ENCODE measurements at regions not wholly inside any gene's neighbourhood (a gene's known extent, or its start where the extent isn't known, plus 50 kb on each side); places are given as distances from the start of the nearest gene placed in this dataset.

DNA sequence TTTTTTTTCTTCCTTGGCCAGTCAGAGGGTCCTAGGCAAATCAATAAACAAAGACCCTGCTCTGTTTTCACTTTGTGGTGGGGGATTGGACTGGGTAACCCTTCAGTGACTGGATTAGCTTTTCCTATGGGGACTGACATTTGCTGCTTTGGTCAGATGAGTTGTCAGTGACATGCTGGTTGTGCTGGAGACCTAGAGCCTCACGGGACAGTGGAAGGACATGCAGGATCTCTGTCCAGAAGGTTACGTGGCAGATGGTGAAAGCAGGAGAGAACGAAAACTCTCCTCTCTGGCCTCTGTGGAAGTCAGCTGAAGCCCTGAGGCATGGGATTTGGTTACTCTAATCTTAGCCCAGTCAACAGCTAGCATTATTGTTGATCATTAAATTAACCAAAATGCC is 90.0 kb upstream of the BMPER start:
- TF ChIP-seq, protein P1, sequence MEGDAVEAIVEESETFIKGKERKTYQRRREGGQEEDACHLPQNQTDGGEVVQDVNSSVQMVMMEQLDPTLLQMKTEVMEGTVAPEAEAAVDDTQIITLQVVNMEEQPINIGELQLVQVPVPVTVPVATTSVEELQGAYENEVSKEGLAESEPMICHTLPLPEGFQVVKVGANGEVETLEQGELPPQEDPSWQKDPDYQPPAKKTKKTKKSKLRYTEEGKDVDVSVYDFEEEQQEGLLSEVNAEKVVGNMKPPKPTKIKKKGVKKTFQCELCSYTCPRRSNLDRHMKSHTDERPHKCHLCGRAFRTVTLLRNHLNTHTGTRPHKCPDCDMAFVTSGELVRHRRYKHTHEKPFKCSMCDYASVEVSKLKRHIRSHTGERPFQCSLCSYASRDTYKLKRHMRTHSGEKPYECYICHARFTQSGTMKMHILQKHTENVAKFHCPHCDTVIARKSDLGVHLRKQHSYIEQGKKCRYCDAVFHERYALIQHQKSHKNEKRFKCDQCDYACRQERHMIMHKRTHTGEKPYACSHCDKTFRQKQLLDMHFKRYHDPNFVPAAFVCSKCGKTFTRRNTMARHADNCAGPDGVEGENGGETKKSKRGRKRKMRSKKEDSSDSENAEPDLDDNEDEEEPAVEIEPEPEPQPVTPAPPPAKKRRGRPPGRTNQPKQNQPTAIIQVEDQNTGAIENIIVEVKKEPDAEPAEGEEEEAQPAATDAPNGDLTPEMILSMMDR (IDR thresholded peaks at IDR 0.05; ENCODE audit: borderline replicate concordance, extremely low read depth, low read length, poor library complexity, severe bottlenecking), result no peak
- TF ChIP-seq EZH2 (IDR thresholded peaks at IDR 0.05; ENCODE audit: borderline replicate concordance, low read depth, low read length, severe bottlenecking), result no peak
- H3K4me3 ChIP-seq (ENCODE audit: low read depth in 1 of 2, low read length in 2 of 2), result no peak overlapping the region
- no peak overlapping the region for H3K4me2 ChIP-seq (ENCODE audit: insufficient read depth, low read length)
- no peak overlapping the region for H2AFZ ChIP-seq (ENCODE audit: low read depth, low read length)
- no peak overlapping the region for H3K9ac ChIP-seq (ENCODE audit: low read depth, low read length)
- no peak for ATAC-seq (ENCODE audit: insufficient read depth, low read depth)
- no peaks in the 10 kb centered on the region for H3K27me3 ChIP-seq (ENCODE audit: insufficient read depth, low read length, poor library complexity)
- no peaks in the 10 kb centered on the region for H3K79me2 ChIP-seq (ENCODE audit: insufficient read depth, low read length)
- H3K9me3 ChIP-seq (ENCODE audit: insufficient read depth, low read length, severe bottlenecking), result no peaks in the 10 kb centered on the region
- DNase-seq, result no peak
- H3K4me1 ChIP-seq (ENCODE audit: insufficient read depth, low read length), result no peaks in the 10 kb centered on the region
- H4K20me1 ChIP-seq (ENCODE audit: insufficient read depth, low read length), result no peaks in the 10 kb centered on the region
- no peaks in the 10 kb centered on the region for H3K36me3 ChIP-seq (ENCODE audit: insufficient read depth, low read length)
- no peak overlapping the region for H3K27ac ChIP-seq (ENCODE audit: low read length)

DNA sequence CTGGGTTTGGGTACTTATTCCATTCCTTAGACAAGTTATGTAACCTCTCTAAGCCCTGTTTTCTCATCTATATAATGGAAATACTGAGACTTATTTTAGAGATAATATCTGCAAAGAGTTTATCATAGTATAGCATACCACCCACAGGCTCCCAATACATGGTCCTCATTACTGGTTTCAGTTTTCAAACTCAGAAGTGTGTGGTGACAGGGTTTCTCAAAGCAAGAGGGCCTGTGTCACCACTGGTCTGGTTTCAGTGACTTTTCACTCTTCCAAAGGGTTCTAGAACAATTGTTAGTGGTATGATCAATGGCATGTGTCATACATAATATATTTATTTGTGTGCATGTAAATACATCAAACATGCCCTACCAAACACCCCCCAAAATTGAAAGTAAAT is 89.2 kb upstream of the BMPER start:
- no peaks in the 10 kb centered on the region for H3K36me3 ChIP-seq (ENCODE audit: insufficient read depth, low read length)
- H3K79me2 ChIP-seq (ENCODE audit: insufficient read depth, low read length), result no peaks in the 10 kb centered on the region
- no peaks in the 10 kb centered on the region for H3K4me1 ChIP-seq (ENCODE audit: insufficient read depth, low read length)
- TF ChIP-seq EZH2 (IDR thresholded peaks at IDR 0.05; ENCODE audit: borderline replicate concordance, low read depth, low read length, severe bottlenecking), result no peak
- TF ChIP-seq, protein P1 (IDR thresholded peaks at IDR 0.05; ENCODE audit: borderline replicate concordance, extremely low read depth, low read length, poor library complexity, severe bottlenecking), result no peak
- no peak overlapping the region for H2AFZ ChIP-seq (ENCODE audit: low read depth, low read length)
- no peak overlapping the region for H3K4me3 ChIP-seq (ENCODE audit: low read depth in 1 of 2, low read length in 2 of 2)
- no peak for DNase-seq
- no peak overlapping the region for H3K27ac ChIP-seq (ENCODE audit: low read length)
- no peak for ATAC-seq (ENCODE audit: insufficient read depth, low read depth)
- no peak overlapping the region for H3K9ac ChIP-seq (ENCODE audit: low read depth, low read length)
- H3K4me2 ChIP-seq (ENCODE audit: insufficient read depth, low read length), result no peak overlapping the region
- no peaks in the 10 kb centered on the region for H3K27me3 ChIP-seq (ENCODE audit: insufficient read depth, low read length, poor library complexity)
- no peaks in the 10 kb centered on the region for H3K9me3 ChIP-seq (ENCODE audit: insufficient read depth, low read length, severe bottlenecking)
- H4K20me1 ChIP-seq (ENCODE audit: insufficient read depth, low read length), result no peaks in the 10 kb centered on the region

DNA sequence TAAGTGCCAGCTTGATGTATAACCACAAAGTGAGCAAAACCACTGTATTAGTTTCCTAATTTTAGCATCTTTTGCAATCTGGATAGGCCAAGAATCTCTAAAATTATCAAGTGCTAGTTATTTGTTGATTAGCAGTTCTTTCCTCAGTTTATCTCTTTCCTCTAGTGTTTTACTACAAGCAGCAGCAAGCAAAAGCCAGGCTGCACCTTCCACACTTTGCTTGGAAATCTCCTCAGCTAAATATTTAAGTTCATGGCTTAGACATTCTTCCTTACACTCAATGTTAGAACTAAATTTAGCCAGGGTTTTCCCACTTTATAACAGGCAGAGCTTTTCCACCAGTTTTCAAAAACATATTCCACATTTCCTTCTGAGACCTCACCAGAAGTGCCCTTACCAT is 85.7 kb upstream of the BMPER start:
- Histone ChIP-seq H3K4me3 (ENCODE audit: low read depth in 1 of 2, low read length in 2 of 2) (no peak overlapping the region), H3K9ac (ENCODE audit: low read depth, low read length) (no peak overlapping the region), H4K20me1 (ENCODE audit: insufficient read depth, low read length) (no peaks in the 10 kb centered on the region), H3K27me3 (ENCODE audit: insufficient read depth, low read length, poor library complexity) (no peaks in the 10 kb centered on the region), H2AFZ (ENCODE audit: low read depth, low read length) (no peak overlapping the region), H3K79me2 (ENCODE audit: insufficient read depth, low read length) (no peaks in the 10 kb centered on the region), H3K36me3 (ENCODE audit: insufficient read depth, low read length) (no peaks in the 10 kb centered on the region), H3K4me1 (ENCODE audit: insufficient read depth, low read length) (no peaks in the 10 kb centered on the region), H3K9me3 (ENCODE audit: insufficient read depth, low read length, severe bottlenecking) (no peaks in the 10 kb centered on the region), H3K27ac (ENCODE audit: low read length) (no peak overlapping the region), H3K4me2 (ENCODE audit: insufficient read depth, low read length) (no peak overlapping the region)
- ATAC-seq (ENCODE audit: insufficient read depth, low read depth) (no peak), DNase-seq (no peak)
- TF ChIP-seq, protein P1 (IDR thresholded peaks at IDR 0.05; ENCODE audit: borderline replicate concordance, extremely low read depth, low read length, poor library complexity, severe bottlenecking), result no peak
- no peak for TF ChIP-seq EZH2 (IDR thresholded peaks at IDR 0.05; ENCODE audit: borderline replicate concordance, low read depth, low read length, severe bottlenecking)

DNA sequence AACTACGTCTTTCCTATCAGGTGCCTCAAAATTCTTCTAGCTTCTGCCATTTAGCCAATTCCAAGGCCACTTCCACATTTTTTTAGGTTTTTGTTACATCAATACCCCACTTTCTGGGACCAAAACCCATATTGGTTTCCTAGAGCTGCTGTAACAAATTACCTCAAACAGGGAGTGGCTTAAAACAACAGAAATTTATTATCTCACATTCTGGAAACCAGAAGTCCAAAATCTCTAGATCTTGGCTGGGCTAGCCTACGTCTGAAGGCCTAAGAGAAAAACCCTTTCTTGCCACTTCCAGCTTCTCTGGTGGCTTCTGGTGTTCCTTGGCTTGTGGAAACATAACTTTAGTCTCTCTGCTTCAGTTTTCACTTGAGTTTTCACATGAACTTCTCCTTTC is 85.1 kb upstream of the BMPER start:
- H2AFZ ChIP-seq (ENCODE audit: low read depth, low read length), result no peak overlapping the region
- H3K4me3 ChIP-seq (ENCODE audit: low read depth in 1 of 2, low read length in 2 of 2), result no peak overlapping the region
- TF ChIP-seq, protein P1 (IDR thresholded peaks at IDR 0.05; ENCODE audit: borderline replicate concordance, extremely low read depth, low read length, poor library complexity, severe bottlenecking), result no peak
- no peak for TF ChIP-seq EZH2 (IDR thresholded peaks at IDR 0.05; ENCODE audit: borderline replicate concordance, low read depth, low read length, severe bottlenecking)
- no peak overlapping the region for H3K27ac ChIP-seq (ENCODE audit: low read length)
- no peaks in the 10 kb centered on the region for H3K4me1 ChIP-seq (ENCODE audit: insufficient read depth, low read length)
- no peak overlapping the region for H3K9ac ChIP-seq (ENCODE audit: low read depth, low read length)
- no peaks in the 10 kb centered on the region for H3K27me3 ChIP-seq (ENCODE audit: insufficient read depth, low read length, poor library complexity)
- no peaks in the 10 kb centered on the region for H3K79me2 ChIP-seq (ENCODE audit: insufficient read depth, low read length)
- H3K9me3 ChIP-seq (ENCODE audit: insufficient read depth, low read length, severe bottlenecking), result no peaks in the 10 kb centered on the region
- H3K4me2 ChIP-seq (ENCODE audit: insufficient read depth, low read length), result no peak overlapping the region
- ATAC-seq (ENCODE audit: insufficient read depth, low read depth), result no peak
- no peaks in the 10 kb centered on the region for H4K20me1 ChIP-seq (ENCODE audit: insufficient read depth, low read length)
- no peak for DNase-seq
- H3K36me3 ChIP-seq (ENCODE audit: insufficient read depth, low read length), result no peaks in the 10 kb centered on the region
